Muscle of leg (tissue), 3 donors: ENCODE measurements at regions not wholly inside any gene's neighbourhood (a gene's known extent, or its start where the extent isn't known, plus 50 kb on each side); places are given as distances from the start of the nearest gene placed in this dataset.

Source experiments
- DNase-seq: peaks from one replicate; pipeline ENCODE4 v3.0.0; 2013
- H3K27ac ChIP-seq: one replicate; pipeline ENCODE4 v1.5.1; 2013; ENCODE audit warnings: mild to moderate bottlenecking, low read length, control low read depth
- H3K27me3 ChIP-seq: one replicate; pipeline ENCODE4 v1.6.1; 2013; ENCODE audit warnings: low read length; ENCODE audit not compliant: control insufficient read depth, insufficient read depth
- H3K36me3 ChIP-seq: one replicate; pipeline ENCODE4 v1.6.1; 2013; ENCODE audit warnings: low read length; ENCODE audit not compliant: control insufficient read depth, insufficient read depth
- H3K4me1 ChIP-seq: one replicate; pipeline ENCODE4 v1.6.1; 2013; ENCODE audit warnings: low read length; ENCODE audit not compliant: control insufficient read depth, insufficient read depth
- H3K4me3 ChIP-seq: one replicate; pipeline ENCODE4 v1.5.1; 2013; ENCODE audit warnings: low read length, control low read depth
- H3K9me3 ChIP-seq: replicated peaks from 2 replicates; pipeline ENCODE4 v1.6.1; 2013; ENCODE audit warnings: low read depth, low read length; ENCODE audit not compliant: control insufficient read depth
- WGBS: methylation state at CpG from one replicate; pipeline ENCODE4 v1.1.5; 2013; ENCODE audit warnings: missing lambda C conversion rate; ENCODE audit not compliant: insufficient coverage; 5-methylcytosine and 5-hydroxymethylcytosine counted together

DNA sequence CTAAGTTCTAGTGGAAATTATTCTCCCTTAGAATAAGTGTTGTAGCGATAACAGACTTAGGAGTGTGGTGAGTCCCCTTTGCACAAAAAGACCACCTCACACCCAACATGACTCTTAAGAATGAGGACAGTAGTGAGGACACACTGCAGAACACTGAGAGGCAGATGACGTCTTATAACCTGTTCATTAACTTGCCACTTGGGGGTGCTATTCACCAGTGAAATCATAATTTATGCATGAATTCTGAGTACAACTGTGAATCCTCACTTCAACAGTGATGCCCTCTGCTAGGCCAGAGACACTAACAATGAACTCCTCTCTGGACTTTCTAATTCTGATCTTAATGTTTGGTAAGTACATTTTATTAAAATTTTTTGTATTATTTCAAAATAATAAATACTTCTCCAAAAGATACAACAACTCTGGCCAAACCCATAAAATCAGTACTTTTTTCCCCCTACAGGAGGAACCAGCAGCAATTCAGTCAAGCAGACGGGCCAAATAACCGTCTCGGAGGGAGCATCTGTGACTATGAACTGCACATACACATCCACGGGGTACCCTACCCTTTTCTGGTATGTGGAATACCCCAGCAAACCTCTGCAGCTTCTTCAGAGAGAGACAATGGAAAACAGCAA, 274.7 kb downstream of the DAD1 start:
- Histone ChIP-seq H3K4me3 (no peak overlapping the region), H3K36me3 (no peaks in the 10 kb centered on the region), H3K27me3 (no peaks in the 10 kb centered on the region), H3K9me3 (no peaks in the 10 kb centered on the region), H3K4me1 (no peaks in the 10 kb centered on the region), H3K27ac (no peak overlapping the region)
- DNase-seq, result peak; percentile 67
- WGBS, result 33% methylated on average over 4 of the region's 6 CpGs

DNA sequence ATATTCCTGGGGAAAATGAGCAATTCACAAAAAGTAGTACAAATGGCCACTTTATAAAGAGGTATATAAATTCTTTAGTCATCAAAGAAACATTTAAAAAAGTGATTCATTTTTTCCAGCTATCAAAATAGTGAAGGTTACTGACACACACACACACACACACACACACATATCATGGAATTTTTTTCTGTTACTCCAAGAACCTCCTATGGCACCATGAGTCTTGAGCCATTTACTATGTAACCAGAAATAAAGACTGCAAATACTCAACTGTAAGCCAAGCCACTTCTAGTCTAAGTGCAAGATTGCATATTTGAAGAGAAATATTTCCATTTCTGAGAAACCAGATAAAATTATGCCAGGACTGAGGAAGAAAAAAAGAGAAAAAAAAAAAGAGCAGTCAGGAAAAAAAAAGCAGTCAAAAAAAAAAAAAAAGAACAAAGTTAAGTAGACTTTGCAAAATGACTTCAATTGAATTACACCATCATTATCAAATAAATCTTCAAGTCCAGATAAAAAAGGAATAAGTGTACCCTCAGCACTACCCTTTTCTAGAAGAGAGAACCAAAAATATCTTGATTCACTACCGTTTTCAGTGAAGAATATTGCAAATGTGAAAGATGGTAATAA, 275.7 kb downstream of the DAD1 start:
- Histone ChIP-seq H3K27ac (no peak overlapping the region), H3K9me3 (no peaks in the 10 kb centered on the region), H3K27me3 (no peaks in the 10 kb centered on the region), H3K36me3 (no peaks in the 10 kb centered on the region), H3K4me3 (no peak overlapping the region), H3K4me1 (no peaks in the 10 kb centered on the region)
- peak; percentile 29 for DNase-seq
- WGBS, result no CpG with 5 or more reads among the region's 1 CpG

DNA sequence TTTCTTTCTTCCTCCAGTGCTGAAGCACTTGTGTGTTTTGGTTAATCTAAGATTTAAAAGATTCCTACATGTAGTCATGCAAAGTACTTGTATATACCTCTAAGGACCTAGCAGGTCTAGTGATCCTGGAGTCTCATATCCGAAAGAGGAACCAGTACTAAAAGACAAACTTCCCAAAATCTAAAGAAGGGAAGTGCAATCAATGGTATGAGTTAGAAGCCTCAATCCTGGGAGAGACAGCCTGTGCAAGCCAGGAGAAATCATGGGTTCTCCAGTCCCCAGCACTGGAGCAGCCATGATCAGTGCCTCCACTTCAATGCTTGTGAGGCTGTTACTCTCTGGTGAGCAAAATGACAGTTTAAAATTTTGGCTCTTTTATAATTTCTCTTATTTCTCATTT, 277.4 kb downstream of the DAD1 start:
- no peak for DNase-seq
- no peak overlapping the region for H3K27ac ChIP-seq
- no peaks in the 10 kb centered on the region for H3K9me3 ChIP-seq
- no peaks in the 10 kb centered on the region for H3K36me3 ChIP-seq
- no CpG with 5 or more reads among the region's 1 CpG for WGBS
- H3K4me1 ChIP-seq, result no peaks in the 10 kb centered on the region
- H3K27me3 ChIP-seq, result no peaks in the 10 kb centered on the region
- no peak overlapping the region for H3K4me3 ChIP-seq

DNA sequence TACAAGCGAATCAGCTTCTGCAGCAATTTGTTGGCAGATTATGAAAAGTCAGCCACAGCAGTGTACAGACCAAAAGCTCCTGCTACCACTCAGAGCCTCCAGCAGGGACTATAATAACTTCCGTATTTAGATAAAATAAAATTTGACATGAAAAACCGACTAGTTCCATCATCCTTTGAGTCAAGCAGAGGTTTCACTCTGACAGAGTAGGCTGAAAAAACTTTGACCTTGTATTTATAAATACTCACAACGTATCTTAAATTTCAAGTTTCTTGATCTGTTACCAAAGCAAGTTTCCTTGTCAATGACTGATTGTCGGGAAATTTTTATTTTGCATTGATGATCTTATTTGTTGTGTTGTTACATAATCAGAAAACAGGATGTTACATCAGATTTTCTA, 283.4 kb downstream of the DAD1 start:
- Histone ChIP-seq H3K27ac (no peak overlapping the region), H3K4me3 (no peak overlapping the region), H3K4me1 (no peaks in the 10 kb centered on the region), H3K27me3 (no peaks in the 10 kb centered on the region), H3K9me3 (no peaks in the 10 kb centered on the region), H3K36me3 (no peaks in the 10 kb centered on the region)
- WGBS, result 80% methylated on average over 1 of the region's 5 CpGs
- no peak for DNase-seq

DNA sequence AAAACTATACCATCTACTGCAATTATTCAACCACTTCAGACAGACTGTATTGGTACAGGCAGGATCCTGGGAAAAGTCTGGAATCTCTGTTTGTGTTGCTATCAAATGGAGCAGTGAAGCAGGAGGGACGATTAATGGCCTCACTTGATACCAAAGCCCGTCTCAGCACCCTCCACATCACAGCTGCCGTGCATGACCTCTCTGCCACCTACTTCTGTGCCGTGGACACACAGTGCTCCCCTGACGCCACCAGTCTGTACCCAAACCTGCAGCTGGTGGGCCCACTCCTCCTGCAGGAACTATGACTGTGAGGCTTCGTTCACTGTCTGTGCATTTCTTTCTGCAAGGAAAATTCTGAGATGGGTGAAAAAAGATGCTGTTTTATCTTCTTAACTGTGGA, 284.7 kb downstream of the DAD1 start:
- H3K27ac ChIP-seq, result no peak overlapping the region
- H3K4me1 ChIP-seq, result no peaks in the 10 kb centered on the region
- H3K27me3 ChIP-seq, result no peaks in the 10 kb centered on the region
- H3K4me3 ChIP-seq, result no peak overlapping the region
- WGBS, result 65% methylated on average over 5 of the region's 6 CpGs
- H3K9me3 ChIP-seq, result no peaks in the 10 kb centered on the region
- H3K36me3 ChIP-seq, result no peaks in the 10 kb centered on the region
- no peak for DNase-seq

DNA sequence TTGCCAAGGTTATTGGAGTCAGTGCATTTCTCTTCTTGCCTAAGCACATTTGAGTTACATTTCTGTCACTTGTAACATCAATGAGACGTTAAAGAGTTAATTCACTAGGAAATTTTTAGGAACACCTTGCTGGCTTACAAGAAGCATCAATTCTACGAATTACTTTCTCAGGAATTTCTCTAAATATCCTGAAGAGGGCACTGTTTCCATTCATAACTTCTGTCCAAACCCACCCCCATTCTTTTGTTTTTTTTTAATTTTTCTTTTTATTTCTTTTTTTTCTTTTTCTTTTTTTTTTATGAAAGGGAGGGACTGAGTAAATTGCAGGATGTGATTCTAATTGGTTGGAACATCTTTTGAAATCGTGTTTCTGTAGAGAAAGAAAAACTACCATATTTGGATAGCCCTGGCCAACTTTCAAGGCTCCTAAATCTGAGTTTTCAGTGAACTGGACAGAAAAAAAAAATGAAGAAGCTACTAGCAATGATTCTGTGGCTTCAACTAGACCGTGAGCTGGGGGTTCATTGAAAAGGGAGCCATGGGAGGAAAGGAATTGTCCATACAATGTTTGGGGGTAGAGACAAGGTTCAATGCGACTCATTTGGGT, 285.3 kb downstream of the DAD1 start:
- no peaks in the 10 kb centered on the region for H3K9me3 ChIP-seq
- no peak overlapping the region for H3K4me3 ChIP-seq
- H3K36me3 ChIP-seq, result no peaks in the 10 kb centered on the region
- H3K27ac ChIP-seq, result no peak overlapping the region
- H3K27me3 ChIP-seq, result no peaks in the 10 kb centered on the region
- H3K4me1 ChIP-seq, result no peaks in the 10 kb centered on the region
- WGBS, result 63% methylated on average over 2 of the region's 5 CpGs
- peak; percentile 32 for DNase-seq

DNA sequence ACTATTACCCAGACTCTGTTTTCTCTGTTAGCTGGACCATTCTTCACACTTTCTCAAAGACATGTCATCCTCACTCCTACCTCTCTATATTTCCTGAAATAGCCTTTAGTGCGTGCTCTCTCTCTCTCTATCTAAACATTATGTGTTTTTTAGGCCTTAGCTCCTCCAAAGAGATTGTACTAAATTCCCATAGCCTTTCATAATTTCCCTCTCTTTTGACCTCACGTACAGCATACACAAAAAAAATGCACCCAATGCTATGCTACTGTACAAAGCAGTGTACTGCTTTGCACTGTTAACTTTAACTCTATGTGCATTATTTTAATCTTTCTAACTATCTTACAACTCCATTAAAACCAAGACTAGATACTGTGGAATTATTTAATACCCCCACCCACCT, 288.4 kb downstream of the DAD1 start:
- Histone ChIP-seq H3K27me3 (no peaks in the 10 kb centered on the region), H3K4me1 (no peaks in the 10 kb centered on the region), H3K4me3 (no peak overlapping the region), H3K27ac (no peak overlapping the region), H3K9me3 (no peaks in the 10 kb centered on the region), H3K36me3 (no peaks in the 10 kb centered on the region)
- DNase-seq, result no peak
- 43% methylated on average over 1 of the region's 2 CpGs for WGBS

DNA sequence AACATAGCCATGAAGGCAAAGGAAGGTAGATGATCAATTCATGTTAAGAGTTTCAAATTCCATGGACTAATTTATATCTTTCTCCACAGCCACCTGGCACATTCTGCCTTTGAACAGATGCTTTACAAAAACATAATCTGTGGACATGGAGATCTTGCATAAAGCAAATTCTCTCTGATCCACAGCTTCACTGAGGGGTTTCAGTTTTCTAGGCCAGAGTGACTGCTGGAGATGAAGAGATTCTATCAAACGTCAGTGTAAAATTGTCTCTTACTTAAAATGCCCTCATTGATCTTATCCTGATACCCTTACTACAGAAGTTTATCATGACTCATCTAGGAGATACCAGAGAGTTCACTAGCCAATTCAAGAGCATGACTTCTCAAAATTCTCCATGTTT, 291.6 kb downstream of the DAD1 start:
- DNase-seq, result no peak
- no peak overlapping the region for H3K27ac ChIP-seq
- H3K4me3 ChIP-seq, result no peak overlapping the region
- H3K27me3 ChIP-seq, result no peaks in the 10 kb centered on the region
- H3K4me1 ChIP-seq, result no peaks in the 10 kb centered on the region
- H3K36me3 ChIP-seq, result no peaks in the 10 kb centered on the region
- H3K9me3 ChIP-seq, result no peaks in the 10 kb centered on the region
- WGBS, result no CpG with 5 or more reads among the region's 1 CpG

DNA sequence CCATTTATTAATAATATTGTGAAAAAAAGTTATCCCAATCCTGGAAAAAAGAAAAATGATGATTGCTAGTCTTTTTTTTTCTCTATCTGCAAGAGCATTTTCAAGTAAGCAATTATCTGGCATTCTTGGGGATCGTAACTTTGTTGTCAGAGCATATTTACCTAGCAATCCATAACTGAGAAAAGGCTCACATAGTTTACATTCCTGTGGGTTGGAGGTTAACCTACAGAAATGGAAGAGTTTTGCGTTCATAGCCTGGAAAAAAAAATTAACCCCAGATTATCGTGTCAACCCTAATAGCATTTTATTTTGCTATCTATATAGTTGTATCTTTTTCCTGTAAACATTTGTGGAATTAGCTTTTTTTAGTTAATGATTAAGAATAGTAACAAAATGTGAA, 292.3 kb downstream of the DAD1 start:
- H3K36me3 ChIP-seq, result no peaks in the 10 kb centered on the region
- H3K27ac ChIP-seq, result no peak overlapping the region
- H3K9me3 ChIP-seq, result no peaks in the 10 kb centered on the region
- no peaks in the 10 kb centered on the region for H3K4me1 ChIP-seq
- no peaks in the 10 kb centered on the region for H3K27me3 ChIP-seq
- no peak for DNase-seq
- WGBS, result no CpG with 5 or more reads among the region's 3 CpGs
- no peak overlapping the region for H3K4me3 ChIP-seq

DNA sequence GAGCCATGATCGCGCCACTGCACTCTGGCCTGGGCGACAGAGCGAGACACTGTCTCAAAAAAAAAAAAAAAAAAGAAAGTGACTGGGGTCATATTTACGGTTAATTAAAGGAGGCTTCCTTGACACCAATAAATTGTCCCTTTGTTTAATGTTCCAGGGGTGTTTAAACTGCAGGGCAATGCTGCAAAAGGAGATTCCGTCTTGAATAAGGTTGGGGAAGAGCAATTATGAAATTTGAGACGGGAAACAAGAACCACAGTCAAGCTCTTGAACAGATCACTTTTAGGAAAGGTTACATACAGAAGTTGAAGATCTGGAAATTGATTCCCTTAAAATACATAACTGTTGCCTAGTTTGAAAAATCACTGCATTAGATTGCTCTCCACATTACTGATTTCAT, 292.9 kb downstream of the DAD1 start:
- Histone ChIP-seq H3K9me3 (no peaks in the 10 kb centered on the region), H3K36me3 (no peaks in the 10 kb centered on the region), H3K27me3 (no peaks in the 10 kb centered on the region), H3K4me3 (no peak overlapping the region), H3K4me1 (no peaks in the 10 kb centered on the region), H3K27ac (no peak overlapping the region)
- 81% methylated on average over 5 of the region's 7 CpGs for WGBS
- no peak for DNase-seq
